NK-92 treated with Interleukin-12 subunit alpha and Interleukin-12 subunit beta, amount 100 ng/mL, for 24 hours (cell line): ENCODE measurements at regions not wholly inside any gene's neighbourhood (a gene's known extent, or its start where the extent isn't known, plus 50 kb on each side); places are given as distances from the start of the nearest gene placed in this dataset.
"Not testable (repeated sequence)": the region's sequence is repeated elsewhere in the genome, so short reads cannot be mapped to it uniquely, and the experiment has no call there.

ENCODE experiments used
- DNase-seq: peaks from one replicate; lab custom pipeline; 2025; lab: John Stamatoyannopoulos, UW

DNA sequence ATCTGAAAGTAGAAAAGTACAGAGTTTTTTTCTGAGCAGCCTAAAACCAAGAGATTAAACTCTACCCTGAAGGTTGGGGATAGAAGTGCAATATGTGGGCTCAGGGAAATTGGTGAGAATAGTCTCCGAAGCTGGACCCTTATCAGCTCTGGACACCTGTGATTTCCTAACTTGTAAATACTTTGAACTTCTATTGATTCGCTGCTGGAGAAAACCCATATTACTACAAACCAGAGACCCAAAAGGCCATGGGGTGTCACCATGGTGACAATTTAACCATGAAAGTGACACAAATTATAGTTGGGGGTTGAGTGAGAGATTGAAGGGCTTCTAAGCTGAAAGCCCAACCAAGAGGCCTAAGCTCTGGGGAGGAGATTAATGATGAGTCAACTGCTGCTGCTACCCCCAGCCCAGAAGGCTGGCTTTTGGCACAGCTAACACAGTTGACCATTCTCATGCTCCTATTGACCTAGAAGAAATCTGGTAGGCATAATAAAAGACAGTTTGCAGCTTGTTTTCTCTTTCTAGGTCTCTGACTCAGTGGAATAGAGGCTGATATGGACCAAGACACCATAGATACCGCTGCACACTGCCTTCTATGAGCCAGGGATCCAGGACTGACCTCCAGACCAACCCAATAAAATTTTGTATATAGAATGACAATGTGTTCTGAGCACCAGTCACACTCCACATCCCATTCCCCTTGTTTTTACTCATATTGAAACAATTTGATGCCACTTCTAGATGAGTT is 131.9 kb upstream of the FNDC3A start:
- no peak for DNase-seq

DNA sequence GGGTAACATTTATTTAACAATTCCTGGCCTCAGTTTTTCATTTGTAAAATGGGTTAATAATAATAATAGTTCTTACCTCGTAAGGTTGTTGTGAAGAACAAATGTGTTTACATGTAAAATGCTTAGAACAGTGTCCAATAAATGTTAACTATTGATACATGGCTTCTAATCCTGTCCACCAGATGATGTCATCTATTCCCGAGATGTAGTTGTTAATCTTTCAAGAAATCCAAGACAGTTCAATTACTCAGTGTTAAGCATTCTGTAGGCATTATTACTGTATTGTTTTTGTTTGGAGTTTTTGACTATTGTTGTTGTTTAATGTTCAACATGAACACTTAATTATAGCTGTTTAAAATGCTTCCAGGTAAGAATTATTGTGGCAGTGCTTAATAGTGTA is 131.0 kb upstream of the FNDC3A start:
- DNase-seq = no peak

DNA sequence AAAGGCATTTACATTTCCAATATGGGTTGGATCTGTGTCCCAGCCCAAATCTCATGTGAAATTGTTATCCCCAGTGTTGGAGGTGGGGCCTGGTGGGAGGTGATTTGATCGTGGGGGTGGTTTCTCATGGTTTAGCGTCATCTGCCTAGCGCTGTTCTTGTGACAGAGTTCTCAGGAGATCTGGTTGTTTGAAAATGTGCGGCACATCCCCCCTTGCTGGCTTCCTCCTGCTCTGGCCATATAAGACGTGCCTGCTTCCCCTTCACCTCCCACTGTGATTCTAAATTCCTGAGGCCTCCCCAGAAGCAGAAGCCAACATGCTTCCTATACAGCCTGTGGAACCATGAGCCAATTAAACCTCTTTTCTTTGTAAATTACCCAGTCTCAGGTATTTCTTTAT is 126.2 kb upstream of the FNDC3A start:
- DNase-seq = no peak

DNA sequence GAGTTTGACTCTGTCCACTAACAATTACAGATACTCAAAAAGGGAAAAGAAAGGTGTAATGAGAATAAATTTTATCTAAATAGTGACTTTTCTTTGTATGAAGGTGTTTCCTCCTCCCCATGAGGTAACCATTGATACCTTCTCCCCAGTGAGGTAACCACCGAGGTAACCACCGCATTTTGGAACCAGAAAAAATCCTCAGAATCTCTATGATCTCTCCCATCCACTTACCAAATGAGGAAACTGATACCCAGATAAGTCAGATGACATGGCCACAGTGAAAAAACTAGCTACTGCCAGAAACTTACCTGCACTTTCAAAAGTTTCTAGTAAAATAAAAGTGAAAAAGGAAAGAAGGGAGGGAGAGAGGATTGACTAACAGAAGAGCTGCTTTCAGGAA is 124.0 kb upstream of the FNDC3A start:
- no peak for DNase-seq

DNA sequence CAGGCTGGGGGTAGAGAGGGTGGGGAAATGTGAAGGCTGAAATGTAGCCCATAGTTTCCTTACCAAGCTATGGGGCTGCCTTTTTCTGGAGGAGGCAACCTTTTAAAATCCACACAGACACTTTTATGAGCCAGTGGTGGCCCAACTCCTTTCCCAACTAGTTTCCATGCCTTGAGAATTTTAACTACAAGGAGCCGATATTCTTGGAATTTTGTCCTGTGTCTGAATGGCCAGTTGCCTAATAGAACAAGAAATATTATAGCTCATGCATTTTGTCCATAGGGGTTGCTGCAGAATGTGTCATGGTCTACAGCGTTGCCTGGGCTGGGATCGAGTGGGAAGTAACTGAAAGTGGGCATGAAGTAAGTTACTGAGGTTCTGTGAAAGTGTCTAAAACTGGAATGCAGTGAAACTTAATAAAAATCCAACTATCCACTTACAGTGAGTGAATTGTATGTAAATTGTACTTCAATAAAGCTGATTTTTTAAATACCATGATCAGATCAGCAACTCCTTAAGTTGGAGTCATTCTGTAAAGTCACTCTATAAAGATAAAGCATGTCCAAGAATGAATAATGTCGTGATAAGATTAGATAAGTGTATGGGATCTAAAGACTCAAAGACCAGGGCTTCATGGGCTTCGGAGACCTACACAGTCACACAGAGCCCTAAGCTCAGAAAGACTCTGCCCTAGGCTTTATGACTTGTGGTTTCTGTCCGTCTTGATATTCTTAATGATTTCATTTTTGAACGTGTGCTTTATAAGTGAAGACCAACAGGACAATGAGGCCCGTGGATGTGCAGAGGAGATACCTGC is 122.6 kb upstream of the FNDC3A start:
- DNase-seq = no peak

DNA sequence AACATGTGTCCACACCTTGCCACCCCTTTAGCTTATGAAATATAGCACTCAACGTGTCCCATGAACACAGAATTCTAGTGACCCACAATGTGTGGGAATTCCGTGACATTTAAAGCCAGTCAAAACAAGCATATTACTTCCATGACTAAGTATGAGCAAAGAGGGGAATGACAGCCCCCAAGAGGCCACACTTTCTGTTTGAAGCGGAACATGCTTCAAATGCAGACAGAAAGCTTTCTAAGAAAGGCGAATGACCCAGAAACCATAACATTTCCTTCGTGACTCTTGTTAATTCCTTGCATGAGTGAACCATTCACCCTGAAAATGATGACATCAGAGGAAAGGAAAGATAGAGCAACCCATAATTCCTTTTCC is 122.0 kb upstream of the FNDC3A start:
- no peak for DNase-seq

DNA sequence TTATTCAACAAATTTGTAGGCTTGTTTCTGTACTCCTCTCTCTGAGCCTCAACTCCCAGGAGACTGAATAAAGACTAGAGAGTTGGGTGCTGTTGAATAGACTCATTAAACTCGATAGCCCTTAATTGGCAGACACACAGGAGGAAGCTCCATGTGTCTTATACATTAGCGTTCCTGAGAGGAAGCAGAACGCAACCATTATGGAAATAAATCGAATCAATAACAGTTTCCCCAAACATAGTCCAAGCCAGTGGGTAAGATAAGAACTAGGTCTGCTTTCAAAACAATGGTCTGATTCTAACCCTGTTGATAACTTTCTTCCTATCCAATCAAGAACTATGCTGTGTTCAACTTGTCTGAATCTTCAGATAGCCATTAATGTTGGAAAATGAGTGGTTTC is 118.1 kb upstream of the FNDC3A start:
- no peak for DNase-seq

DNA sequence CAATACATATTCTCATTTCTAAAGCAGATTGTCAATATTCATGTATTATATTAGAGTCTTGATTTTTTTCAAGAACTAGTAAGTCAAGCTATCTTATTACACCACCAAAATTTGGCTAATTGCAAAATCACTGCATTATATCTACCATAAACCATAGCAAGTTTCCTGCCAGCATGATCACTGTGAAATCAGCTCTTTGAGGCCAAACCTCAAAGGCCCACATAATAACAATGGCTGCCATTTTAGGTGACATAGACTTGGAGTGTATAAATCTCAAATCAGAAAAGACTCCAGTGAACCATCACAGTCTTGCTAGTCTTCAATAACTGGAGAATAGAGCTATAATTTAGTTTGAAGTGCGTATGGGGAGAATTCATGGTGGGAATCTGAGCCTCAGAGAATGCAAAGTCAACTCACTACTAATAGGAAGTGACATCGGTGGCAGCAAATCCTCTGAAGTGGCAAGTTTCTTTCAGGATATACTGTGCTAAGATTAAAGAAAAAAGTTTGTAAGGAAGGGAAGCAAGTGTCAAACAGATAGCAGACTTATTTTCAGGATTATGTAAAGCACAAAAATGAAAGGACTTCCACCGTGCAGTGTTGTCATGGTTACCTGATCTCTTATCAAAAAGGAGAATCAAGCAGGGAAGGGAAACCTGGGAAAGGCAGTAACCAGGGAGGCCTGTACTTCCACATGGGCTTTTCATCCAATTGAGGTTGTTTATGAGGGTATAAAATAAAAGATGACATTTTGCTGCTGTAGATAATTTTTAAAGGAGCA is 117.4 kb upstream of the FNDC3A start:
- DNase-seq = no peak

DNA sequence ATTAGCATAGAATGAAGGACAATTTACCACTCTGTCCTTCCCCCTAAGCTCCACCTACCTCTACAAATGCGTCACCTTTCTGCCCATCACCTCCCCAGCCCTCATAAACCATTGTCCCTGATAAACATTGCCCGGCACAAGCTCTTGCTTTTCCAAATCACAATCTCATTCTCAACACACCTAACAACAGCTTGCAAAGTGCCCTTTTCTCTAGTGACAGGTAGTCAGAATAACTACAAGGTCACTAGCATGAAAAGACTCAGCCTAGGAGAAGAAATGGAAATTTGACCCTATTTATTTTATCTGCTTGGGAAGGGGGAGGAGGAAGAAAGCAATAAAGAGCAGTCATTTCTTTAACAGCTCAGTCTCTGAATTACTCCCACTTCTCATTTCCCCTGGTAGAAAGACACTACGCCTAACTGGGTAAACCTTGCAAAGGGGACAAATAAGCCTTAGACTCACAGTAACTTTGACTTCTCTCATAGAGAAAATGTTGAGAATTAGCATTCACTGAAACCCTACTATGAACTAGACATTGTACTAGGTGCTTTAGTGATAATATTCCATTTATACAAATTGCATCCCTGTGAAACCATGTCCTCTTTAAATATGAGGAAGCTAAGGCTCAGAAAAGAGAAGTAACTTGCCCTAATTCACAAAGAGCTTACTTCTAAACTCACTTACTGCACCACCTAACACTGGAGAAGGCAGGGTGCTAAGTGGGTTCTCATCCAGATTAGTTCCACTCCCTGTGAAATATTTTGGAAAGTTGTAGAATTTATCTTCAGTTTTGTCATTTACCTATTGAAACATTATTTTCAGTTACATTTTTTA is 116.2 kb upstream of the FNDC3A start:
- no peak for DNase-seq

DNA sequence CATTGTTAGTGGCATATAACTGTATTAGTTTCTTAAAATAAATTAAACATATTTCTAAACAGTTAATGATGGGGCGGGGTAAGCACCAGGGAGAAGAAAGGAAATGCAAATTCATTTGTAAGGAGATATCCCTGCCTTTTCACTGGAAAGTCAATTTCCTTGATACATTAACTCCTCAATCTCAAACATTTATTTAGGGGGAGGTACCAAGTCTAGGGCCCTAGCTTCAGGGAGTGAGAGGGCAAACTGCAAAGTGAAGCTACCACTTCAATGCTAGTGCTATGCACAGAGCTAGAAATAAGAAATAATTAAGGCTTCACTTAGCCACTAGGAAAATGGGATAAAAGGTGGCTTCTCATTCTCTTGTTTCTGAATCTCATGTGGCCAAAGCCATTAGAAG is 115.3 kb upstream of the FNDC3A start:
- no peak for DNase-seq

DNA sequence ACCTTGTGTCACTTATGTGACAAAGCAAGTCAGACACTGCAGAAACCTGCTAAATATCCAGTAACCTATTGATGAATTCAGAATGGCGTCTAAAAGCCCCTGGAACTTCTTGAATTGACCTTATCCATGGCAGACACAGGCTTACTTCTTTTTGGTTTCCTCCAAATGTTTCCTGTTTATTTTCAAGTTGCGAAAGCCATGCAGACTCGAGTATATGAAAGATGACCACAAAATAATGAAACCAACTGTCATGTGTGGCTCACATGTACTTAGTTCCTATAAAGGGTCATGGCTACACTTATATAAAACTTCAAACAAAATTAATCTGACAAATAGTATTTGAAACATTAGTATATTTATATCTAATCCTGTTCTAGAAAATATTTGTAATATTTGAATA is 113.1 kb upstream of the FNDC3A start:
- DNase-seq = no peak

DNA sequence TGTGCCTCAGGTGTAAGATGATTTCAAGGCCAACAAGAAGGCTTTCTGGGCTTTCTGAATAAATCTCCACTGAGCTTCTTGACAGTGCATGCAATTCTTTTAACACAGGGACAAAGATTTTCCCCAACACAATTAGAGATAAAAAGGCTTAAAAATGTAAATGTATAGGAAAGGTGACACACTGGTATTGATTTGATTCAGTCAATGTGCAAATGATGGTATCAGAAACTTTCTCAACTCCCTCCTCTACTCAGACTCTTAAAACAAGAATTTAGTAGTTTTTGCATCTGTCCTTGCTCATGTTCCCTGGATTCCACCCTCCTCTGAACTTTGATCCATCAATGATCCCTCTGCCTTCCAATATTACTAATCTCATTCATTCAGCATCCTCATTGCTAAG is 111.6 kb upstream of the FNDC3A start:
- no peak for DNase-seq

DNA sequence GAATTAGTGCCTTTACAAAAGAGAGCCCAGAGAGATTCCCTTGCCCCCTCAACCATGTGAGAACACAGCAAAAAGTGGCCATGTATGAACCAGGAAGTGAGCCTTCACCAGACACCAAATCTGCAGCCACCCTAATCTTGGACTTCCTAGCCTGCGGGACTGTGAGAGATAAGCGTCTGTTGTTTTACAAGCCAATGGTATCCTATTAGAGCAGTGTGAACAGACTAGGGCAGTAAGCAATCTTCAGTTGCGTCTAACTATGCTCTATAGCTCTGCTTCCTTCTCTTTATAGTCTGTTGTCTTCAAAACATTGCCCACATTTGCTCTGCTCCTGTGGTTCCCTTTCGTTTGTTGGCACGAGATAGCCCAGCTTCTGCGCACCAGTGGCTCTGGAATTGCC is 109.5 kb upstream of the FNDC3A start:
- DNase-seq = no peak

DNA sequence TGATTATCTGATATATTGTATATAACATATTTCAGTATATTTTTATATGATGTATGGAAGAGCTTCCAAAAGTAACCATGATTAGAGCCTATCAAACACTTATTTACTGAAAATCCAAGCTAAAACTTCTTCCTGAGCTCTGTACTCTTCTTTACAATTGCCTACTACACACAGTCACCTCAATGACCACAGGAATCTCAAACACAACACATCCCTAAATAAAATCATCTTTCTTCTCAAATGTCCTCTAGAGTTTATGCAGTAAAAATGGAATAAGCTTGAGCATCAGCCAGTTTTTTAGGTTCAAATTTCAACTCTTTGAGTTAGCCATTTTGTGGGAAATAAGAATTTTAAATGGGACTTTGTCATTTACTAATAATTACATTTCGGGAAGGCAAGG is 102.6 kb upstream of the FNDC3A start:
- no peak for DNase-seq

DNA sequence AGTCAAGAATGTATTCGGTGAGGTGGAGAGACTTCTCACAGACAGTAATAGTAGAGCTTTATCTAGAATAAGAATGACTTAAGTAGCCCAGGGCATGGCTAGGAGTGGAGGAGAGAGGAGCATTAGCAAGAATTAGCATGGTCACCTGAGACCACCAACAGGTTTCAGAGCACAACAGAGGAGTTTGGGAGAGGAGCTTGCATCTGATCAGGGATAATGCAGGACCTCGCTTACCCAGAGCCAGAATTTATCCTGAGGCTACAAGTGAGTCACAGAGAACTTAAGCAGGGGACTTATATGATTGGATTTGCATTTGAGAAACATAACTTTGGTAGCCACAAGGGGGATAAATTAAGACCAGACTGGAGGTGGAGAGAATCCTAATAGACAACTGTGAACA is 102.1 kb upstream of the FNDC3A start:
- no peak for DNase-seq

DNA sequence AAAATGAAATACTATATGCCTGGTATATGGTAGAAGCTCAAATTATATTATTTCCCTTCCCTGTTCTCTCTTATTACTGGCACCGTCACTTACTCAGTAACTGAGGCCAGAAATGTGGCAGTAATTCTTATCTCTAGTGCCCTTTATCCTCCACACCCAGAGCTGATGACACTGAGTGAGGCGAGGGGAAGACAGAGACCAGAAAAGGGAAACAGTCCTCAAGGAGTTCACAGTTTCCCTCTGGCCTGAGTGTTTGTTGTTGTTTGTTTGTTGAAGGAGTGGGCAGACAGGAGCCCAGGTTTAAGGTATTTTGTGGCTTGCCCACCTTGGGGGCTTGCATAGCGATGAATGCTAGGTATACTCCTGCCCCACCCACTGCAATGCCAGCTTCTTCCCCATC is 101.5 kb upstream of the FNDC3A start:
- DNase-seq = no peak

DNA sequence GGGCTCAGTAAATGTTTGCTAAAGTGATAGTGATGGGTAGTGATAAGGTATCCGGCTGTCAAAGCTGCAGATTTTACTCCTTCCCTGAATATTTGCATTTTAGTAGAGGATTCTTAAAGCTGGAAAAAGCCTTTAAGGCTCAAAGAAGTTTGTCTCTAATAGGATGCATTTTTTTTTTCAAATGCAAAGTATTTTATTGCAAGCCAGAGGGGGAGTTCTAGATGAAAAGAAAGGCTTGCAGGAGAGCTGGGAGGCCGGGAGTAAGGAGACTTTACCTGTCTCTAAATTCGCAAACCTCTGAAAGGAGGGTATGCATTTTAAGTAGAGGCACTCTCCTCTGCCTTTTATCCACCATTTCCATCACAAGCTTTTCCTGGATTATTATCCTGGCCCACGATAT is 100.7 kb upstream of the FNDC3A start:
- no peak for DNase-seq

DNA sequence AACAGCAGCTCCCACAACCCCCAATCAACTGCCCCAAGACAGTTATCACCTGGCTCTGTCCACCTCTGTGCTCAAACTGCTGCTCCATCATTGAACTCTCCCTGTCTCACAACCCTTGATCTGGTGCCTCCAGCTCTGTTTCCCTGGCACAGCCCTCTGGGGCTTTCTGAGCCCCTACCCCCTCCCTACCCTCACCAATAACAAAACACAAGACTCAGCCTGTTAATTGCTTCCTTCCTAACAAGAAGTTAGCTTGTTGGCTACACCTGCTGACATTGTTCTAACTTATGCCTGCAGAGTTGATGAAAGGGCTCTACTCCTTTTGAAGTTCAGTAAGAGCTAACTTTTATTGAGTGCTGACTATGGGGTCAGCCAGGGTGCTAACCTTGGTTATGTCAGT is 99.4 kb upstream of the FNDC3A start:
- DNase-seq = no peak

DNA sequence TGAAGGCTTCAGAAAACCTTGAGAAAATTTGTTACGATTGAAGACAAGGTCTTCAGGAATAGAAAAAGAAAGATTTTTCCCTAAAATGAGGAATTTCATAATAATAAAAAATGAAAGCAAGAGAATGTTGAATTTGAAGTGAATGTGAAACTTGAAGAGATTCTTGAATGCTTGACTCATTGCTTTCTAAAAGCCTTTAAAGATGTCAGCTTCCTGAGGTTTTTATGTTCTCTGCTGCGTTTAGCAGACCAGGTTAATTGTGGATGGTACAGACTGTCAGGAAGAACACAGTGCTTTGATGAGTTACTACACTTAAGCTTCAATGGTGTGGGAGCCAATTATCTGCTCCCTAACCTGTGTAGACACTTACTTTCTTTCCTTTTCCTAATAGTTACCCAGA is 96.3 kb upstream of the FNDC3A start:
- DNase-seq = no peak

DNA sequence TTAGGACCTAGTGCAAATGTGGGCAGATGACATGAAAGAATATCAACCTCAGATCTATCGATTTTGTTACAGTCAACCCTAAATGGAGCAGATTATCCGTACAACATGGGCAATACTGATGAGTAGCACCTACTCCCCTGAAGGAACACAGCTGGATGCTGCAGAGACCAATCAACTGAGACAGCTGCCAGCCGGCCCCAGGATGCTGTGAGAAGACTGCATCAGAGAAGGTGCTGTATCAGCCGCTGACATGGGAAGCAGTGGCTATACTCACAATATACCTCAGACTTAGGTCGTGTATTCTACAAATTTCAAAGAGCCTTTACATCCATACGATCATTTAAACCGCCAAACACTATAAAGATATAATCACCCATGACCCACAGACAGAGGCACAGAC is 95.9 kb upstream of the FNDC3A start:
- no peak for DNase-seq

DNA sequence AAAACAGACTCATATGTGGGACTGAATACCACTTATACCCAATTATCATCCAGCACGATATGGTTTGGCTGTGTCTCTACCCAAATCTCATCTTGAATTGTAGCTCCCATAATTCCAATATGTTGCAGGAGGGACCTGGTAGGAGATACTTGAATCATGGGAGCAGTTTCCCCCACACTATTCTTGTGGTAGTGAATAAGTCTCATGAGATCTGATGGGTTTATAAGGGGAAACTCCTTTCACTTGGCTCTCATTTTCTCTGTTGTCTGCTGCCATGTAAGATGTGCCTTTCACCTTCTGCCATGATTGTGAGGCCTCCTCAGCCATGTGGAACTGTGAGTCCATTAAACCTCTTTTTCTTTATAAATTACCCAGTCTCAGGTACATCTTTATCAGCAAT is 91.9 kb upstream of the FNDC3A start:
- DNase-seq = not testable (repeated sequence)

DNA sequence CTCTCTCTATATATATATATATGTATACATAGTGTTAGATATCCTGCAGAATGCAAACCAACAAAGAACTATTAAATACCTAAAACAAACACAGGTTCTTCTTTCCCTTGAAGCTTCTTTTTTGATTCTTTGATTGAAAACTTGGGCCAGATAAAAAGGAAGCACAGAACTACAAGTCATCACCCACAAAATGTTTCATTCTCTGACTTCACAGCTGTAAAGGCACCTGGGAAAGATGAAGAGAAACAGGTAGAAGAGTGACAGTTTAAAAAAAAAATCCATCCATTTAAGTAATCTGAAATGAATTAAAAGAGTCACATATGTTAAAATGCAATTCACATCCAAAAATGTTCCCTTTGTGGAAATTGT is 90.7 kb upstream of the FNDC3A start:
- DNase-seq = no peak
